HG02840 (cell line): ENCODE measurements at regions not wholly inside any gene's neighbourhood (a gene's known extent, or its start where the extent isn't known, plus 50 kb on each side); places are given as distances from the start of the nearest gene placed in this dataset.

Source experiments
- ATAC-seq: cut with Tn5 transposase; IDR thresholded peaks from one replicate; pipeline ENCODE4 v1.9.1; 2021; ENCODE audit warnings: mild to moderate bottlenecking, moderate library complexity, moderate number of reproducible peaks; ENCODE audit not compliant: unreplicated experiment, low FRiP score

- no peak for ATAC-seq
Measured at GRCh38 chr3:132231633-132232032, 85.6 kb upstream of the ACP3 start.

- no peak for ATAC-seq
Measured at GRCh38 chr3:132232231-132232792, 84.9 kb upstream of the ACP3 start.

GRCh38 chr3:132236701-132237651, 80.2 kb upstream of the ACP3 start:
- ATAC-seq: peak; percentile 72

- ATAC-seq: no peak
Measured at GRCh38 chr3:132237652-132238032, 79.6 kb upstream of the ACP3 start.

GRCh38 chr3:132239587-132239986, 77.6 kb upstream of the ACP3 start:
- no peak for ATAC-seq

GRCh38 chr3:132241776-132242514, 75.3 kb upstream of the ACP3 start:
- no peak for ATAC-seq

- ATAC-seq: no peak
Measured at GRCh38 chr3:132242790-132243189, 74.4 kb upstream of the ACP3 start.

GRCh38 chr3:132245552-132246142, 71.6 kb upstream of the ACP3 start:
- ATAC-seq: no peak

GRCh38 chr3:132246212-132246611, 71.0 kb upstream of the ACP3 start:
- ATAC-seq: no peak

- ATAC-seq: no peak
Measured at GRCh38 chr3:132247211-132247610, 70.0 kb upstream of the ACP3 start.

GRCh38 chr3:132248490-132248889, 68.7 kb upstream of the ACP3 start:
- ATAC-seq: no peak

GRCh38 chr3:132253262-132253878, 63.8 kb upstream of the ACP3 start:
- no peak for ATAC-seq

GRCh38 chr3:132254076-132254755, 63.0 kb upstream of the ACP3 start:
- no peak for ATAC-seq

- ATAC-seq: no peak
Measured at GRCh38 chr3:132255041-132255745, 62.0 kb upstream of the ACP3 start.

- ATAC-seq: no peak
Measured at GRCh38 chr3:132256989-132257388, 60.2 kb upstream of the ACP3 start.

GRCh38 chr3:132261506-132261905, 55.7 kb upstream of the ACP3 start:
- ATAC-seq: no peak

- no peak for ATAC-seq
Measured at GRCh38 chr3:132262305-132262704, 54.9 kb upstream of the ACP3 start.

GRCh38 chr3:132262956-132263355, 54.3 kb upstream of the ACP3 start:
- ATAC-seq: no peak

GRCh38 chr3:132265028-132265427, 52.2 kb upstream of the ACP3 start:
- ATAC-seq: no peak
